HG03045 (cell line): ENCODE measurements at regions not wholly inside any gene's neighbourhood (a gene's known extent, or its start where the extent isn't known, plus 50 kb on each side); places are given as distances from the start of the nearest gene placed in this dataset.

Source experiments
- ATAC-seq: cut with Tn5 transposase; IDR thresholded peaks from one replicate; pipeline ENCODE4 v1.9.1; 2021; ENCODE audit warnings: mild to moderate bottlenecking, moderate library complexity; ENCODE audit not compliant: unreplicated experiment

DNA sequence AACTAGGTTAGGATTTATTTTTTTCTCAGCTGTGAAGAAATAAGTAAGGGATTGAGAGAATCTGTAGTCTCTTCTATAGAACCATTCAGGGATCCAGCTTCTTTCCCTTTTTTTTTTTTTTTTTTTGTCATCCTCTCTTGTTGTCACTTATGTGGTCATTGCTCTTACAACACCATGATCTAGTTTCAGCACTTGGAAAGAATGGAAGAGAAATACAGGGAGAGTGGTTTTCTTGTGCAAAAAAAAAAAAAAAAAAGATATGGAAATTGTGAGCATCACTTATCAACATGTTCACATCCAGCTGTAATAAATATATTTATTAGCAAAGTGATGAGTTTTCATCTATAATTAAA is 599.3 kb downstream of the SLC6A15 start:
- no peak for ATAC-seq

DNA sequence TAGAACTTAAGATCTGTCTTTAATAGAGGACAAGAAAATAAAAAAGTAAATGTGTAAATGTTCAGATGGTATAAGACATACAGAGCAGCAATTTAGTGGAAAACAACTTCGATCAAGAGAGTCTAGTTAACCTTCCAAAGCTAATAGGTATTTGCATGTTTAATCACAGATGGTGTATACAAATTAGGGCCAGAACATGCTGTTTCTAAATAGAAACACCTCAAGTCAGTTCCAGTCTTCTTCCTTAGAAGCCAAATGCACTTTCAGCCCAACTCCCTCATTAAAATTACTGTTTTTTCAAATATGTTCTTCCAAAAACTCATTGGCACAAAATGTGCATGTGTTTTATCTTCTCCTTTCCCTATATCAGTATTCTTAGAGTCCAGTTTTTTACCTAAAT is 604.4 kb downstream of the SLC6A15 start:
- ATAC-seq = no peak

DNA sequence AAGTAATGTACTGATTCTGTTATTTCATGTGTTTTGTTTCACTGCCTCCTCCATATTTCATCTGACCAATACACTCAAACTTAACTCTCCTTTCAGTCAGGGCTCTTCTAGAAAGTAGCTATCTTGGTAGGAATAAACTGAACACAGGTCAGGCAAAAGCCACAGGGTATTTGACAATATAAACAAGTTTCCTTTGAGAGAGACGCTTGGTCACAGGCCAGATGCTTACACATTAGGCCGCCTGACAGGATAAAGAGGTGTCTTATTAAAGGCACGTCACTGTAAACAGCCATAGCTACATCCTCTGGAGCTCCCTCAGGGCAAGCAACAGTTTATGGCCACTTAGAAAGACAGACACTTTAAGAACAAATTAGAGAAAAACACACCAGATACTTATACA is 607.5 kb downstream of the SLC6A15 start:
- ATAC-seq = no peak

- ATAC-seq = no peak
These were observed 618.4 kb downstream of the SLC6A15 start for GRCh38 chr12:84294246-84294645.

DNA sequence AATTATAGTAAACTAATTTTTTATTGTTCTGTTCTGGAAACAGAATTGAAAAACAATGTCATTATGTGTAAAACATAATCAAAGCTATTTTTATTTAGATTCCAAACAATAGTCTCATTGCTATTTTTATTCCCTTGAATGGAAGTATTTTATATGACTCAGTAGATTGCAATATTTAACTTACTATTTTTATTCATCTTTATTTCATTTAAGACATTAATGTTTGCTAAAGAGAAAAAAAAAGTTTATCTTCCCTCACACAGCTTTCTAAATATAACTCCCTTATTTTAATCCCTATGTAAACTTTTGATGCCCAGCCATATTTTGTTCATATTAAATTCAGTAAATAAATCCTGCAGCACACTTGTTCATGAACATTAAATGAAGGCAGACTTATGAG is 622.4 kb downstream of the SLC6A15 start:
- no peak for ATAC-seq

GRCh38 chr12:84277986-84278385 is 634.6 kb downstream of the SLC6A15 start:
- no peak for ATAC-seq

DNA sequence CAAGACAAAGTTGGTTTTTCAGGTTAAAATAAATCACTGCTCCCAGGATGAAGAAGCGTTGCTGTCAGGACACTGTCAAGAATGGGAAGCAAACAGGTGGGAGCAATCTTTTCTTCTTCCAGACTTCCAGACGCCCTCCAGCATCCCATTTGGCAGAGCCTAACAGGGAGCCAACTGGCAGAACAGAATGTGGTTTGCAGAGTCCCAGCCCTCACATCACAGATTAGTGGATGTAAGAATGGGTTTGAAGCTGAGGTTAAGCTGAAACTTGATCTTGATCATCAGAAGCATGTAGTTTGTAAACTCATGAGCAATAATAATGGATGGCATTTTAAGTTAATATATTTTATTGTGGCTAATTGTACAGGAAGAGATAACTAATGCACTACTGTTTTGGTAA is 636.4 kb downstream of the SLC6A15 start:
- no peak for ATAC-seq

- no peak for ATAC-seq
These were observed 640.3 kb downstream of the SLC6A15 start for GRCh38 chr12:84272324-84272723.

- ATAC-seq = no peak
These were observed 642.0 kb downstream of the SLC6A15 start for GRCh38 chr12:84270470-84271140.

DNA sequence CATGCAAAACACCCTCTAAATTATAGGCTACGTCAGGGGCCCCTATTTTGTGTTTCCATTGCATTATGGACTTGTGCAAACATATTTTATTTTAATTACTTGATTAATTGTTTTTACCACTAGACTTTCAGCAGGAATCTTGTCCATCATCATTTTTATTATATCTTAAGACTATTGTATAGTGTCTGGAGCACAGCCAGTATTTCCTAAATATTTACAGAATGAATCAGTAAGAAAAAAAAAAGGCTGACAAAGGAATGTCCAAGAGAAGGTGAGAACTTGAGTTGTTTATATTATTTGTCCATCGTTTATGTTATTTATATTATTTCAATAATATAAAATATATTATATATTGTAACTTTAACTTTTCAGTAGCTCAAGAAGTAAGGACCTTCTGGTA is 664.7 kb downstream of the SLC6A15 start:
- ATAC-seq = no peak

DNA sequence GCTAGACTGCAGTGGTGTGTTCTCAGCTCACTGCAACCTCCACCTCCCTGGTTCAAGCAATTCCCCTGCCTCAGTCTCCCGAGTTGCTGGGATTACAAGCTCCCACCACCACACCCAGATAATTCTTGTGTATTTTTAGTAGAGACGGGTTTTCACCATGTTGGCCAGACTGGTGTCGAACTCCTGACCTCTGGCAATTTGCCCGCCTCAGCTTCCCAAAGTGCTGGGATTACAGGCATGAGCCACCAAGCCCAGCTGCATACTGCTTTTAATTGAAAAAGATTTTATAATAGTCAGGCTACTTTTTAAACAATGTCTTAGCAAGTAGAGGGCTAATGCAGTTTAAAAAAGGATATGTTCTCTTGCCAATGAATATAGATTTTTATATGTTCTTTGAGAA is 668.9 kb downstream of the SLC6A15 start:
- no peak for ATAC-seq

DNA sequence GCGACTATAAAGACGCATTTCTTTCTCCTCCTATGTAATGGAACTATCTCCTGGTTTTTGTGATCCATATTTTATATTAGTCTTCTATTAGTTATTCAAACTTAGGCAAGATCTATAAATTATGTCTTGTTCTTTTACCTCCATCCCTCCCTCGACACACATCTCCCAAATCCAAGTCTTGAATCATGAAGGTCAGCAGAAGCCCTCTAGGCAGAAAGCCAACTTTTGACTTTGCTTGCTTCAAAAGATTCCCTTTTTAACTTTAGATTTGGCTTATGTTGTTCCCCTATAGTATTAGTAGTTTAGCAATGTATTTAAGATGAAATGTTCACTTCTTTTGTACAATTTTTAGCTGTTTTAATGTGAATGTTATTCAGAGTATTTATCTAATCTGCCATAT is 689.8 kb downstream of the SLC6A15 start:
- no peak for ATAC-seq

GRCh38 chr12:84218406-84218805 is 694.2 kb downstream of the SLC6A15 start:
- no peak for ATAC-seq

GRCh38 chr12:84201976-84202375 is 710.6 kb downstream of the SLC6A15 start:
- no peak for ATAC-seq

DNA sequence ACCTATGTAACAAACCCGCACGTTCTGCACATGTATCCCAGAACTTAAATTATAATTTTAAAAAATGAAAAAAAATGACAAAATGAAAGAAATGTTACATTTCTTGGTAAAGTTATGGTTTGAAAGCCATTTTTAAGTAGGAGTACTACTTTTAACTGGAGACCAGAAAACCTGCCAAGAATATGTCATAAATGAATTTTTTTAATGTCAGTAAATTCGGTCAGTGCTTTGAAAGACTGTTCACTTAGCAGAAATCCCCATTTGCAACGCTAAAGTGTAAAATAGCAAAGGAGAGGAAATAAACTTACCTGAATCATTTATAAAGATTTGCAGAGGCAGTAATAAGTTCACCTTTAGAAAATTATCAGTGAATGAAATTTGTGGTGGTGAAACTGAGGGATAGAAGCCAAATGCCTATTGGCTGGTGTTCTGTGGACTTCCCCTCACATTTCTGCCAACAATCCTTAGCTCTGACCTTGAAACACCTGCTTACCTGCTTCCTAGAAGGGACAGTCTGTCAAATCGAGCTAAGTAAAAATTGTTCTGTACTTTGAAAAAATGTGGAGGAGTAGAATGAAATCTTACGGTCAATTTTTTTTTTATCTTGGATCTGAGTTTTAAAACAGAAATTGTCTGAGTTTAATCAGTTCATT is 714.2 kb downstream of the SLC6A15 start:
- no peak for ATAC-seq

GRCh38 chr12:84191779-84192178 is 720.8 kb downstream of the SLC6A15 start:
- ATAC-seq = no peak

GRCh38 chr12:84186433-84186832 is 726.2 kb downstream of the SLC6A15 start:
- no peak for ATAC-seq

DNA sequence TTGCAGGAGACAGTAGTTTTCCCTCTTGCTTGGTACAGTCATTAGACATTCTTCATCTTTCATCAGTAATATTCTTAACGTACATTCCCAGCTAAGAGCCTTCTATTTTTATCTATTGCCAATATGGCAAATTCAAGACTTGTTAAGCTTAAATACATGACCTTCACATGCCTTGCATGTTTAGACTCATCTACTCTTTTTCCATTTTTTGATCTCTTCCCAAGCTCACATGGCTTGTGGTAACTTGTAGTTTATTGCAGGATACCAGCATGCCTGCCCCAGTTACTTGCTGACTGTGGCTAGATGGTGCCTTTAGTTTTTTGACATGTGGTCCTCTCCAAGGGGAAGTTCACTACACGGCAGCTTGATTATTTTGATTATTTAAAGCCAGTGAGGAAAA is 729.0 kb downstream of the SLC6A15 start:
- no peak for ATAC-seq

GRCh38 chr12:84174115-84174514 is 738.5 kb downstream of the SLC6A15 start:
- ATAC-seq = no peak

- no peak for ATAC-seq
These were observed 739.7 kb downstream of the SLC6A15 start for GRCh38 chr12:84172823-84173424.

- ATAC-seq = no peak
These were observed 745.8 kb downstream of the SLC6A15 start for GRCh38 chr12:84166812-84167211.

GRCh38 chr12:84165998-84166571 is 746.5 kb downstream of the SLC6A15 start:
- no peak for ATAC-seq
